ACC112 (cell line): ENCODE measurements at regions not wholly inside any gene's neighbourhood (a gene's known extent, or its start where the extent isn't known, plus 50 kb on each side); places are given as distances from the start of the nearest gene placed in this dataset.

Experiments used
- H2AFZ ChIP-seq: fragments of 200-600 bp; sonication (generic); one replicate; pipeline ENCODE4 v1.6.0; 2017; ENCODE audit warnings: antibody characterized with exemption, low read length; ENCODE audit not compliant: unreplicated experiment
- H3K27ac ChIP-seq: fragments of 200-600 bp; sonication (generic); 2 replicates; pipeline ENCODE4 v1.5.1; 2014; ENCODE audit warnings: low read depth, mild to moderate bottlenecking, antibody characterized with exemption, low read length, moderate library complexity
- H3K27me3 ChIP-seq: fragments of 200-600 bp; sonication (generic); 2 replicates; pipeline ENCODE4 v1.6.1; 2014; ENCODE audit warnings: mild to moderate bottlenecking, antibody characterized with exemption, low read length, moderate library complexity, mixed read lengths; ENCODE audit not compliant: insufficient read depth
- H3K36me3 ChIP-seq: fragments of 200-600 bp; sonication (generic); 2 replicates; pipeline ENCODE4 v1.6.1; 2016; ENCODE audit warnings: mild to moderate bottlenecking, antibody characterized with exemption, low read length, moderate library complexity, mixed read lengths; ENCODE audit not compliant: insufficient read depth
- H3K4me1 ChIP-seq: fragments of 200-600 bp; sonication (generic); one replicate; pipeline ENCODE4 v1.6.1; 2016; ENCODE audit warnings: low read length, mixed read lengths; ENCODE audit not compliant: insufficient read depth, unreplicated experiment, control insufficient read depth
- H3K4me3 ChIP-seq: fragments of 200-600 bp; sonication (generic); 2 replicates; pipeline ENCODE4 v1.5.1; 2014; ENCODE audit warnings: mild to moderate bottlenecking, low read depth, low read length
- H3K79me2 ChIP-seq: fragments of 200-600 bp; sonication (generic); one replicate; pipeline ENCODE4 v1.6.0; 2016; ENCODE audit warnings: low read length; ENCODE audit not compliant: control insufficient read depth, unreplicated experiment, insufficient read depth

DNA sequence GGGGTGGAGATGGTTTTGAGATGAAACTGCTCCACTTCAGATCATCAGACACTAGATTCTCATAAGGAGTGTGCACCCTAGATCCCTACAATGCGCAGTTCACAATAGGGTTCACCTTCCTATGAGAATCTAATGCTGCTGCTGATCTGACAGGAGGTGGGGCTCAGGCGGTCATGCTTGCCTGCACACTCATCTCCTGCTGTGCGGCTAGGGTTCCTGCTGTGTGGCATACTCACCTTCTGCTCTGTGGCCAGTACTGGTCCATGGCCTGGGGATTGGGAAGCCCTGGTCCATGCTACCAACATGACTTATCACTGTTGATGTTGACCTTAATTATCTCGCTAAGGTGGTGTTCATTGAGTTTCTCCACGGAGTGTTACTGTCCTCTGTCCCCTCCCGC lies 144.5 kb downstream of the NAV1 start:
- Histone ChIP-seq H3K27ac (no peak overlapping the region), H3K4me3 (no peak overlapping the region), H2AFZ (no peak overlapping the region), H3K27me3 (no peaks in the 10 kb centered on the region), H3K36me3 (peaks cover 30% of the 10 kb centered on the region), H3K79me2 (peaks cover 83% of the 10 kb centered on the region), H3K4me1 (peaks cover 7% of the 10 kb centered on the region)

DNA sequence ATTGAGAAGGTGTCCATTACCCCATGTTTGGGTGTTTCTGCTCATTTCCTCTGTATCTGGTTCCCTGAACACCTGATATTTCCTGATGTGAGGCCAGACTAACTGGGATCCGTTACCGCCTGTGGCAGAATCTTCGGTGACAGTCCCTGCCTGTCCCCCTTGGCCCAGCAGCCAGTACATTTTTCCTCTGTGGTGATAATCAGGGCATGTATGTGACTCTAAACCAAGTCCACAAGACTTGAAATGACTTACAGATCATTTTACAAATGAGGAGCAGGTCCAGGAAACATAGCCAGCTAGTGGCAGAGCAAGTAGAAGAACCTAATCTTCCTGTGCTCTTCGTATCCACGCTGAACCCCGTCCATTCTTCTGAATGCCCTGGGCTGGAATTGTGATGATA lies 143.5 kb upstream of the IPO9 start:
- H3K27ac ChIP-seq = no peak overlapping the region

DNA sequence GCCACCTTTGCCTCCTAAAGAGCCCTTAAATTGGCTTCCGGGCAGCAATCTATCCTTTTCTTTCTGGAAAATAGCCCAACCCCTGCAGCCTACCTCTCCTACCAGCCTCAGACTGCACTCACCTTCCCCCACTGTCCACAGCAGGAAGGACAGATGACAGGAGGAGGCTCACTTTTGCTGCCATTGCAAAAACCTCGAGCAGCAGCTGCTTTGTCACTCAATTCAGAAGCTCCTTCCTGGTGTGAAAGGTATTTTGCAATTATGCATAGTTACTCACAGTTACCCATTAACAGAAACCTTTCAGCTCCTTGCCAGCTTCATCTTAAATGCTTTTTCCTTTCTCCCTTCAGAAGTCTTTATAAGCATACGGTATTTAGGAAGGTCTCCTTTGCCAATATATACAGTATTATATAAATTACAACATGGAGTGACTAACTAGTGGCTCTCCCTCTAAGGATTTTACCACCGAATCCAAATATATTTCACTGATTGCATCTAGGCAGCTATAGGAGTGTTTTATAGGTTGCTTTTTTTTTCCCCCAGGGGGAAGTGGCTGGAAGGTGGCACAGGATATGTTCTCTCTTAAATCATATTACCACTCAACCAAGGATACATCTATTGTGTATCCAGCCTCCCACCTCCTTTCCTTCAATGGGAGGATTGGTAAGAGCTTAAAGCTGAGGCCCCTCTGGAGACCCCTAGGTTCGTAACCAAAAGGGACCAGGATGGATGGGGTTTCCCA lies 142.1 kb upstream of the IPO9 start:
- H3K4me1 ChIP-seq = peaks cover 7% of the 10 kb centered on the region
- no peak overlapping the region for H3K4me3 ChIP-seq
- H3K27ac ChIP-seq = no peak overlapping the region
- peaks cover 20% of the 10 kb centered on the region for H3K36me3 ChIP-seq
- H3K79me2 ChIP-seq = peaks cover 85% of the 10 kb centered on the region
- H2AFZ ChIP-seq = no peak overlapping the region
- H3K27me3 ChIP-seq = no peaks in the 10 kb centered on the region

More for the DNA sequence above, 143.5 kb upstream of the IPO9 start:
- Histone ChIP-seq H3K4me1 (peaks cover 7% of the 10 kb centered on the region), H2AFZ (no peak overlapping the region), H3K27me3 (no peaks in the 10 kb centered on the region), H3K4me3 (no peak overlapping the region), H3K79me2 (peaks cover 82% of the 10 kb centered on the region), H3K36me3 (peaks cover 20% of the 10 kb centered on the region)

DNA sequence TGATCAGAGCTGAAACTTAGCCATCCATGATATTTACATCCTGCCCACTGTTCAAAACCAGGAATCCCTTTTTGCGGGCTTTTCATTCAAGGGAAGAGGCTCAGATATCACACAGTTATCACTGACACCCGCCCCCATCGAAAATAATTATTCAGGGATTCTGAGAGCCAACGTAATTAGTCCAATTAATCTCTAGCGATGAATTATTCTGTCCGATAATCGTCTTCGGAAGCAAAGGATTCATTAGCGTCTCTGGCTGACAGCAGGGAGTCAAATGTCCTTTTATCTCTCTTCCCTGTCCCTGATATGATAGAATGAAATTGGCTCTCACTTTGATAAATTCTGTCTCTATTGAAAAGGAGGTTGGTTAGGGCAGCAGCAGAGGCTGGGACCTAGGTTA lies 140.4 kb upstream of the IPO9 start:
- peaks cover 89% of the 10 kb centered on the region for H3K79me2 ChIP-seq

DNA sequence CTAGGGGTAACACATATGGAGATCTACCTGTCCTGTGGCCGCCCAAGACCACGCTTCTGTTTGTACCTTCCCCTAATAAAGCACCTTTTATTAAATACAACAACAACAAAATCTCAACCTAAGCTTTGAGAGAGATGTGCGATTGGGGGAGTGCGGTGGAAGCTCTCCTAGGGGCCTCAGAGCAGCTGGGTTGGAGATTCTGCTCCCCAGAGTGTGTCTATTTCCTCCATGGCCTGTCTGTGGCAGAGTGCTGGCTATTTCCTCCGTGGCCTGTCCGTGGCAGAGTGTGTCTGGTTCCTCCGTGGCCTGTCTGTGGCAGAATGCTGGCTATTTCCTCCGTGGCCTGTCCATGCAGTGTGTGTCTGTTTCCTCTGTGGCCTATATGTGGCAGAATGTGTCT lies 139.3 kb upstream of the IPO9 start:
- H3K79me2 ChIP-seq = peaks cover 92% of the 10 kb centered on the region
- H3K36me3 ChIP-seq = peaks cover 20% of the 10 kb centered on the region
- H3K4me3 ChIP-seq = no peak overlapping the region
- no peak overlapping the region for H3K27ac ChIP-seq
- no peak overlapping the region for H2AFZ ChIP-seq
- H3K4me1 ChIP-seq = peaks cover 27% of the 10 kb centered on the region
- no peaks in the 10 kb centered on the region for H3K27me3 ChIP-seq

More for the DNA sequence above, 140.4 kb upstream of the IPO9 start:
- peaks cover 21% of the 10 kb centered on the region for H3K4me1 ChIP-seq
- H3K27me3 ChIP-seq = no peaks in the 10 kb centered on the region
- peaks cover 20% of the 10 kb centered on the region for H3K36me3 ChIP-seq
- no peak overlapping the region for H3K27ac ChIP-seq
- H3K4me3 ChIP-seq = no peak overlapping the region
- H2AFZ ChIP-seq = no peak overlapping the region

DNA sequence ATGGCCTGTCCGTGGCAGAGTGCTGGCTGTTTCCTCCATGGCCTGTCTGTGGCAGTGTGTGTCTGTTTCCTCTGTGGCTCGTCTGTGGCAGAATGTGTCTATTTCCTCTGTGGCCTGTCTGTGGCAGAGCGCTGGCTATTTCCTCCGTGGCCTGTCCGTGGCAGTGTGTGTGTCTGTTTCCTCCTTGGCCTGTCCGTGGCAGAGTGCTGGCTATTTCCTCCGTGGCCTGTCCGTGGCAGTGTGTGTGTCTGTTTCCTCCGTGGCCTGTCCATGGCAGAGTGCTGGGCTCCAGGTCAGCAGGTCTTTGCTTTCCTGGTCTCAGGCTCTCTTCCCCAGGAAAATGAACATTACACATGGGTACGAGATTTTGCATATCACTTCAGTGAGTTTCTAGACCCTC lies 138.4 kb upstream of the IPO9 start:
- no peak overlapping the region for H2AFZ ChIP-seq
- peaks cover 18% of the 10 kb centered on the region for H3K36me3 ChIP-seq
- no peak overlapping the region for H3K27ac ChIP-seq
- H3K4me1 ChIP-seq = peaks cover 35% of the 10 kb centered on the region
- no peaks in the 10 kb centered on the region for H3K27me3 ChIP-seq
- H3K79me2 ChIP-seq = peaks cover 95% of the 10 kb centered on the region
- no peak overlapping the region for H3K4me3 ChIP-seq

DNA sequence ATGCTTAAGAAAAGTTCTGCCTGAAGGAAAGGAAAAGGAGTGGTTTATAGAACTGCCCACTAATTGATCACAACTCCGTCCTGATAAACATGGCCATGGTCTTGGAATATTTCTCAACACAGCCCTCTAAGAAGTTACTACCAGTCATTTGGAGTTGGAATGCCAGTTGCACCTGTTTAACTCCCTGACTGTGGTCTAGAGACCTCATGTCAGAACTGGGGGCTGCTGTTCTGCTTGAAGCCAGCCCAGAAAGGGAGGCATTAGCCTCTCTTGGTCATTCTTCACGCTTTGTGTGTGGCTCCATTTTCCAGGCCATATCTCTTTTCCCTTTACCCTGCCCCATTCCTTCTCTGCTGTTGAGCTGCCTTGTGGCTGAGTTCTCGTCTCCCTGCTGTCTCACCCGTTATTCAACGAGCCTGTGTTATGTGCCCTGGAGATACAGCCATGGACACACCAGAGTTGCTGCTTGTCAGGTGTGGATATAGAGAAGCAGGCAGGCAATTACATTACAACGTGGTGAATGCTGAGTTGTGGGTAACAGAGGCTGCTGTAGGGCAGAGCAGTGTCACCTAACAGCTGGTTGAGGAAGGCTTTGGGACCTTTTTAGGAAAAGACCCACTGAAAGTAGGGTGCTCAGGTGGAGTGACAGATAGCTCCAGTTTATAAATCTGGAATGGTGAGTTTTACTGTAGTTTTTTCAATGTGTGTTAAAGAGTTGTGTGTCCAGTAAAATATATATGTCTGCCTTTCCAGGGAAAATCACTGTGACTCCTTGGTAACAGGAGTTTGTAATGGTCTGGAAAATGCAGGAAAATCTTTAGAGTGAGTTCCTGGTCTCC lies 137.0 kb upstream of the IPO9 start:
- Histone ChIP-seq H3K27ac (no peak overlapping the region), H3K4me1 (peaks cover 42% of the 10 kb centered on the region), H3K79me2 (peaks cover 85% of the 10 kb centered on the region), H3K4me3 (no peak overlapping the region), H2AFZ (no peak overlapping the region), H3K27me3 (no peaks in the 10 kb centered on the region), H3K36me3 (peaks cover 15% of the 10 kb centered on the region; the same call in 1 of the 2 replicates)

DNA sequence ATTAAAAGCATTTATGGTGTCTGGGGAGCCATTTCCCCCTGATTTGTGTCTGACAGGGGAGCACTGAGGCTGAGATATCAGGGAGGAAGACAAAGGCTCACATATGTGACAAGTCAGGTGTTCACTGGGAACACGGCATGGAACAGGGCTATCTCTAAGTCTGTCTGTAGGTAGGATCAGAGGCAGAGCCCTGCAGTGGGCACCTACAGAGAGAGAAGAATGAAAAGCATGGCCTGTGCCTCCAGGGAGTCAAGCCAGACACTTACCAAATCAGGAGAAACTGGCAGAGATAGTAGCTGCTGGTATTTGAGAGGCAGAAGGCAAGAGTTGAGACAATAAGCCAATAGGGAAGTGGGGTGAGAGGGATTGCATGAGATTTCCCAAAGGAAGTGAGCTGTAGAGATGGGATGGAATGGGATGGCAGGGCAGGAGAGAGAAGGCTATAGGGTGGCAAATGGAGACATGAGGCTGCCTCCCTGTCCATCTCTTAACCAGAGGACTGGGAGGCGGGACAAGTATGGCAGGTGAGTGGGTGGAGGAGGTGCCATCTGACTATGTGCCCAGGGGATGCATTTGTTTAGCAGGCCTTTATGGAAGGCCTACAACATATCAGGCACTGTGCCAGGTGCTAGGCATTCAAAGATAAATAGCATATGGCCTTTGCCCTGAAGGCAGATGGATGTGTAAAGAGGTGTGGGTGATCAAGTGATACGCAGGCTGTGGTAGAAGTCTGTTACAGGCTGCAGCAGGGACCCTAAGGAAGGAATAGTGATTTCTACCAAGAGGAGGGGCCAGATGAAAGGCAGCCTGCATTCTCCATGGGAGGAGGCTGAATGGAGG lies 136.2 kb upstream of the IPO9 start:
- peaks cover 85% of the 10 kb centered on the region for H3K79me2 ChIP-seq
- H3K27ac ChIP-seq = no peak overlapping the region
- H3K4me3 ChIP-seq = no peak overlapping the region
- H3K4me1 ChIP-seq = peaks cover 50% of the 10 kb centered on the region
- no peaks in the 10 kb centered on the region for H3K27me3 ChIP-seq
- H3K36me3 ChIP-seq = peaks cover 14% of the 10 kb centered on the region; the same call in 1 of the 2 replicates
- H2AFZ ChIP-seq = no peak overlapping the region

DNA sequence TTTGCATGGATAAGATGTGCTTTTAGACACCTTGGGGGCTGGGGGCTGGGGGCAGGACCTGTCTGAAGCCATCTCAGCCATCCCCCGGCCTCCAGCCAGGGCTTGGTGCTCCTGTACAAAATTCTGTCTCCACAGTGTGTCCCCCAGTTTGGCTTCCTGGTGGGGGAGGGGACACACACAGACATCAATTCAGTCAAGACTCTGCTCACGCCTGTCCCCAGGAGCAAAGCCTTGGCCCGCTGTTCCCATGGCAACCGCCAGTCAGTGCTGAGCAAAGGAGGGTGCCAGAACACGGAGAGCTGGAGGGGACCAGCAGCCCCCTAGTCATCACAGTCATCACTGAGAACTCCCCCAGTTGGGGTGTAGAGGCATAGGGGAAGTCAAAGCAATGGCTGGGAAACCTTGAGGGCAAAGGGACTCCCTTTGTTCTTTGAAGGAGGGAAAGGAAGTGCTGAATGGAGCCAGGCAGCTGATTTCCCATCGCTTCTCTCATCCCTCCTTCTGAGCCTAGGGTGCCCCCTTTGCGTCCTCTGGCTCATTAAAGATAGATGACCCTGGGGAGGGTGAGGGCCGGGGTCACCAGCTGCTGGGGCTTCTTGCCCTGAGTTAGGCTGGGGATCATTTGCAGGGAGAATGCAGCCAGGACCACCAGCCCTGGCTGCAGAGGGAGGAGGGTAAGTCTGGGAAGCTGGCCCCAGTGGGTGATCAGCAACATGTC lies 134.9 kb upstream of the IPO9 start:
- H3K36me3 ChIP-seq = 0 out of 2 replicates have a peak, but pooled peaks cover 3% of the 10 kb centered on the region
- no peak overlapping the region for H2AFZ ChIP-seq
- H3K79me2 ChIP-seq = peaks cover 83% of the 10 kb centered on the region
- H3K27ac ChIP-seq = peak overlapping the region; percentile 39
- no peaks in the 10 kb centered on the region for H3K27me3 ChIP-seq
- H3K4me1 ChIP-seq = peaks cover 51% of the 10 kb centered on the region
- no peak overlapping the region for H3K4me3 ChIP-seq
